NOMO-1 treated with dmso at 0.1 percent for 144 hours (cell line): ENCODE measurements at regions not wholly inside any gene's neighbourhood (a gene's known extent, or its start where the extent isn't known, plus 50 kb on each side); places are given as distances from the start of the nearest gene placed in this dataset.

Experiments used
- DNase-seq: peaks from one replicate; lab custom pipeline; 2025; ENCODE audit not compliant: unreplicated experiment; lab: John Stamatoyannopoulos, UW

- DNase-seq: no peak
Observed at GRCh38 chr1:119298687-119299303, 69.8 kb upstream of the HAO2 start.

- DNase-seq: no peak
Observed at GRCh38 chr1:119302011-119302410, 66.6 kb upstream of the HAO2 start.

- DNase-seq: no peak
Observed at GRCh38 chr1:119308130-119308700, 60.4 kb upstream of the HAO2 start.

- no peak for DNase-seq
Observed at GRCh38 chr1:119308806-119309205, 59.8 kb upstream of the HAO2 start.

GRCh38 chr1:119310301-119310700 lies 58.3 kb upstream of the HAO2 start:
- no peak for DNase-seq

- DNase-seq: no peak
Observed at GRCh38 chr1:119312500-119312899, 56.1 kb upstream of the HAO2 start.

- no peak for DNase-seq
Observed at GRCh38 chr1:119314001-119314796, 54.4 kb upstream of the HAO2 start.

- no peak for DNase-seq
Observed at GRCh38 chr1:119316870-119317416, 51.6 kb upstream of the HAO2 start.

GRCh38 chr1:119318466-119319309 lies 49.9 kb upstream of the HAO2 start:
- DNase-seq: no peak
